Loucy (cell line): ENCODE measurements at regions not wholly inside any gene's neighbourhood (a gene's known extent, or its start where the extent isn't known, plus 50 kb on each side); places are given as distances from the start of the nearest gene placed in this dataset.

ENCODE experiments used
- EZH2phosphoT487 ChIP-seq: fragments of 200-600 bp; IDR thresholded peaks from 2 replicates; pipeline ENCODE4 v1.6.1; 2018; ENCODE audit warnings: antibody characterized with exemption, mild to moderate bottlenecking, moderate library complexity, borderline replicate concordance
- TF ChIP-seq, protein P1 (sequence below): fragments of 200-600 bp; sonication (generic); conservative IDR thresholded peaks from 2 replicates; pipeline ENCODE4 v1.5.1; 2014; ENCODE audit warnings: mild to moderate bottlenecking, antibody characterized with exemption, low read length

DNA sequence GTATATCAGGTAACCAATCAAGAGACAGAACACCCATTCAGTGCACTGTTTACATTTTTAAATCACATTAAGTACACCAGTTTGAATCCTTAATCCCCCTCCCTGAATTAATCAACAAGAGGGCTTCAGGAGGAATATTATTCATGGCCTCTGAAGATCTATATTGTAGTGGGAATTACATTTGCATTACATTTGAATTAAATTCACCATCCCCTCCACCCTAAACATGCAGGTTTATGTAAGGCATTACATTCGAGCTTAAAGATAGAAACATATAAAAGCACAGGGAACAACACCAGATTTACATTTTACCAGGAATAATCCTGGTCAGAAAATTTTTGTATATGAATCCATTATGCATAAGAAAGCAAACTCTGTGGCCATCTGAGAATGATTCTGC, 197.8 kb upstream of the KITLG start:
- TF ChIP-seq, protein P1, sequence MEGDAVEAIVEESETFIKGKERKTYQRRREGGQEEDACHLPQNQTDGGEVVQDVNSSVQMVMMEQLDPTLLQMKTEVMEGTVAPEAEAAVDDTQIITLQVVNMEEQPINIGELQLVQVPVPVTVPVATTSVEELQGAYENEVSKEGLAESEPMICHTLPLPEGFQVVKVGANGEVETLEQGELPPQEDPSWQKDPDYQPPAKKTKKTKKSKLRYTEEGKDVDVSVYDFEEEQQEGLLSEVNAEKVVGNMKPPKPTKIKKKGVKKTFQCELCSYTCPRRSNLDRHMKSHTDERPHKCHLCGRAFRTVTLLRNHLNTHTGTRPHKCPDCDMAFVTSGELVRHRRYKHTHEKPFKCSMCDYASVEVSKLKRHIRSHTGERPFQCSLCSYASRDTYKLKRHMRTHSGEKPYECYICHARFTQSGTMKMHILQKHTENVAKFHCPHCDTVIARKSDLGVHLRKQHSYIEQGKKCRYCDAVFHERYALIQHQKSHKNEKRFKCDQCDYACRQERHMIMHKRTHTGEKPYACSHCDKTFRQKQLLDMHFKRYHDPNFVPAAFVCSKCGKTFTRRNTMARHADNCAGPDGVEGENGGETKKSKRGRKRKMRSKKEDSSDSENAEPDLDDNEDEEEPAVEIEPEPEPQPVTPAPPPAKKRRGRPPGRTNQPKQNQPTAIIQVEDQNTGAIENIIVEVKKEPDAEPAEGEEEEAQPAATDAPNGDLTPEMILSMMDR = no peak
- TF ChIP-seq EZH2phosphoT487 = no peak
